Renal cortical epithelial cell (primary cell): ENCODE measurements at regions not wholly inside any gene's neighbourhood (a gene's known extent, or its start where the extent isn't known, plus 50 kb on each side); places are given as distances from the start of the nearest gene placed in this dataset.
A peak's percentile ranks its signal among the peaks of the same experiment; 100 is the strongest.

Experiments
- DNase-seq: peaks from one replicate; pipeline ENCODE4 v3.0.0-alpha.2; 2011; ENCODE audit warnings: low read depth

DNA sequence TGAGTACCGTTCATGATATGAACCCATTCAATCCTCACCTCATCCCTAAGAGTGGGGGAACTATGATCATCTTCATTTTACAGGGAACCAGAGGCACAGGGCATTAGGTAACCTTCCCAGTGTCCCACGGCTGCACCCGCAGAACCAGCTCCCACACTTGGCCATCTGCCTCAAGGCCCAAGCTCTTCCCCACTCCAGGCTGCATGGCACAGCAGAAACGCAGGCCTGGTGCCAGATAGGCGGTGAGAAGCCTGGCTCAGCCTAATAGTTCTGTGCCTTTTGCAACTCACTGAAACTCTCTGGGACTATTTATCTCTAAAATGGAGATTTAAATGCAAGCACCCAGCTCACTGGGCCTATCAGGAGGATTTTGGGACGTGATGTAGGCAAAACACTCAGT, 90.8 kb upstream of the ZNF618 start:
- no peak for DNase-seq

DNA sequence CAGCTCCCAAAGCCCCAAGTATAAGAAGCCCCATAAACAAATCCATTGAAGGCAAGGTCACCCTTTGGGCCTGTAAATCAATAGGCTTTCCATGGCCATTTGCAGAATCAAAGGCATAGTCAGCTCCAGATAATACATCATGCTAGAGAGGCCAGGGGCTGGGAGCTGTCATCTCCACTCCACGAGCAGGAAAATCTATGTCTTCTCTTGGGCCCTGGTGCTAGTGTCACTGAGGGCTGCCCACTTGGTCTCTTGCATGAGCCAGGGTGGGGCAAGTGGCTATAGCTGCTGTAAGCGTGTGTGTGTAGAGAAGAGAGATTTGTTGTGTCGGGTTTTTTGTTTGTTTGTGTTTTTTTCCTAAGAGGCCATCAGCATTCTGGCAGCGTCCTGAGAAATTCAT, 90.0 kb upstream of the ZNF618 start:
- no peak for DNase-seq

DNA sequence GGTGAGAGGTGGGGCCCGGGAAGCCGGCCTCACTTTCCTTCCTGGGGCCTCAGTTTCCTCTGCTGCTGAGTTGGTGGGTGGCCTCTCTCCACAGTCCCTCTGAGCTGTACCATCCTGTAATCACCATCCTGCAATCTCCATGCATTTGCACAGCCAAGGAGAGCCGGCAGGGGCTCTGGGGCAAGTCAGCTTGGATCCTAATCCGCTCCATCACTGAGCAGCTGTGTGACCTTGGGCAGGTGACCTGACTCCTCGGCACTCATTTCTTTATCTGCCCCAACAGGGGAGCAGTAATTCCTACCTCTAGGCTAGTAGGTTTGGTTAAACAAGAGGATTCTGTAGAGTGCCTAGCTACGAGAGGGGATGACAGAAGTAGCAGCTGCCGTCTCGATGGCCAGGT, 88.2 kb upstream of the ZNF618 start:
- no peak for DNase-seq

DNA sequence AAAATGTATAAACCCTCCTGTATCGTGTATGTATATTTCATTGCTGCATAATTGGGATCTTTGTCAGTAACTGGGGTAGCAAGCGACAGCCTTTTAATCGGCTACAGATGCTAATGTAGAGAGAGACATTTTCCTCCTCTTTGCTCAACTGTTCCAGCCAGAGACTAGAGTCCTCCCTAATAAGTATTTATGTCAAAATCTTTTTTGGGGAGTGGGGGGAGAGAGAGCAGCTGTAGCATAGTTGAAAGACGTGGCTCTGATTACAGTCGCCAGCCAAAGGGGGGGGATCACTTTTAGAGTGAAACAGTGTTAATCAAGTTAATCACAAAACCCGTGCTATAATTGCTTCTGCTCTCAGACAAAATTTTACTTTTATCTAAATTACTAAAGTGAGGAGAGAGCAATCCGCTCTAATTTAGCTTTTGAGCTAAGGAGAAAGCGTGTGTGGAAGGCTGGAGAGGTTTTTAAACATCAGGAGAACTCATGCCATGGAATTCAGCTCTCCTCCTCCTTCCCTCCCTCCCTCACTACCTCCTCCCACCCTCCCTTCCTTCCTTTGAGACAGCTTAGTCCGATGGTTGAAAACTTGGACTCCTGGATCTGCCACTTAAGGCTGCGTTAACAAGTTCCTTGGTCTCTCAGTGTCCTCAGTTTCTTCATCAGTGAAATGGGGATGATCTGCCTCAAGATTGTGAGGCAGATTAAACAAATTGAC, 87.3 kb upstream of the ZNF618 start:
- DNase-seq: no peak

DNA sequence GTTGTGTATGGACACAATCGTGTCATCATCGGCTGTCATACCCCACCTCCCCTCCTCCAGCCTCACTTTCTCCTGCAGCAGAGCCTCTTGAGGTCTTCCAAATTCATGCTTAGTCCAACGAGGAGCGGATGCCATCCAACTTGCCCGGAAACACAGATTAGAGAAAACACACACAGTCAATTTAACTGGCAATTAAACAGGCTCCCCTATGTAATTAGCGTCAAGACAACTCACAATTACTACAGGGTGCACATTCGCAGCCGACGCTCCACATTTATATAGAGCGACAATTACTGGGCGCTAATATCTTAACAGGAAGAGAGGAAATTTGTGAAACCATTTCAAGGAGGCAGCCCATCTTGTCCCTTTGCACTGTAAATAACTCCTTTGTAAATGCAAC, 86.0 kb upstream of the ZNF618 start:
- no peak for DNase-seq

DNA sequence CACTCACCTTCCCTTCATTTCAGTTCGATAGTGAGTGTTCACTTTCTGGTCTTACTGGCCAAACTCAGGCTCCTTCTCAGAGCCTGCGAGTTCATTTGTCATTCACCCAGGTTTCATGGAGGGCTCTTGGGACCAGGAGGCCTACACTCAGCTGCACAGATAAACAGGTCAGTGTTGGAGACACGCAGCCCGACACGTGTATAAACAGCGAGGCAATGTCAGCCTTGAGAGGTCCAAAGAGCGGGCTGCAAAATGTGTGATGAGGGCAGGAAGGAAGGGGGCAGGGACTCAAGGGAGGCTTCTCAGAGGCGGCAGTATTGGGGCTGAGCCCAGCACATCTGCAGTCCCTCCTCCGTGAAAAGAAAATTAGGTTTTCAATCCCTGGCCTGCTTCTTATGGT, 82.6 kb upstream of the ZNF618 start:
- DNase-seq: no peak

DNA sequence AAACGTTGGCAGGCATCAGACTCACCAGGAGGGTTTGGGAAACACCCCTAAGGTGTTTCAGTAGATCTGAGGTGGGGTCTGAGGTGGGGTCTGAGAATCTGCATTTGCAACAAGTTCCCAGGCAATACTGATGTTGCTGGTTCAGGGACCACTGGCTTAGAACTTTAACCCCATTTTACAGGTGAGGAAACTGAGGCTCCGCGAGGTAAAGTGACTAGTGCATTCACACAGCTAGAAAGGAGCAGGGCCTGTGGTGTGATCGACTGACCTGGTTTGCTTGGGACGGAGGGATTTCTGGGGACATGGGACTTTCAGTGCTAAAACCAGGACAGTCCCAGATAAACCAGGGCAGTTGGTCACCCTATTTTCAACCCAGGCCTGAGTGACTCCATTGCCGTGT, 81.4 kb upstream of the ZNF618 start:
- no peak for DNase-seq

DNA sequence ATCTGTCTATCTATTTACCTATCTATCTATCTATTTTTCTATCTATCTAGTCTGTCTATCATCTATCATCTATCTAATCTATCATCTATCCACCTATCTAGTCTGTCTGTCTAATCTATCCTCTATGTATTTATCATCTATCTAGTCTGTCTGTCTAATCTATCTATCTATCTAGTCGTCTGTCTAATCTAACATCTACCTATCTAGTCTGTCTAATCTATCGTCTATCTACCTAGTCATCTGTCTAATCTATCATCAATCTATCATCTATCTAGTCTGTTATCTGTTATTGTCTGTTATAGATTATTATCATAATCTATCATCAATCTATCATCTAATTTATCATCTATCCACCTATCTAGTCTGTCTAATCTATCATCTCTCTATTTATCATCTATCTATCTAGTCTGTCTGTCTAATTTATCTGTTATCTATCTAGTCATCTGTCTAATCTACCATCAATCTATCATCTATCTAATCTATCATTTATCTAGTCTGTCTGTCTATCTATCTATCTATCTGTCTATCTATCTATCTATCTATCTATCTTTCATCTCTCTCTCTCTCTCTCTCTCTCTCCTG, 80.2 kb upstream of the ZNF618 start:
- no peak for DNase-seq

DNA sequence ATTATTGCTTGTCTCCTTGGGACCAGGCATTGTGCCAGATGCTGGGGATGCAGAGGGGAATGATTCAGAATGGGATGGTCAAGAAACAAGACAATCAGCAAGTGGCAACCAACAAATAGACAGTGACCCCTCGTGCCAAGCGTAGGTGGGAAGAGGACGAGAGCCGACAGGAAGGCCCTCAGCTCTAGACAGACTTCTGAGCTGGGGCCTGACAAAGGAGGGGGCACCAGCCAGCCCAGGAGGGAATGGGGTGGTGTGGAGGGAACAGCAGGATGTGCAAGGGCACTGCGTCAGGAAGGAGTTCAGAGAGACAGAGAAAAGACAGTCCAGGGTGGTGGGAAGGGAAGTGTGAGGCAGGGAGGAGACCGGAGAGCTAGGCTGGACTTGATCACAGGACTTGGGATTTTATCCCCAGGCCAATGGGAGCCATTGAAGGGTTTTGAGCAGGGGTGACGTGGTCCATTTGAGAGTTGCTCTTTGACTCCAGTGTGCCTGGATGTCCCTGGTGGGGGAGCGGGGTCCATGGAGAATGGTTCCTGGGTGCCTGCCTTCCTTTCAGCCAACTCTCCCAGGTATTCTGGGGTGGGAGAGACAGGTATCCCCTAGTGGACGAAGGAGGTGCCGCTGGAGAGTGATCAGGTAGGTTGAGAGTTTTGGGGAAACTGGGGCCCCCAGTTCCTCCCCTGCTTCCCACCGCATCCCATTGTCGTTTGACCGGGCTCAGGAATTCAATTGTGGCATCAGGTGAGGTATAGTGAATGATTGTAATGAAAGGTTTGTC, 79.3 kb upstream of the ZNF618 start:
- DNase-seq: no peak

DNA sequence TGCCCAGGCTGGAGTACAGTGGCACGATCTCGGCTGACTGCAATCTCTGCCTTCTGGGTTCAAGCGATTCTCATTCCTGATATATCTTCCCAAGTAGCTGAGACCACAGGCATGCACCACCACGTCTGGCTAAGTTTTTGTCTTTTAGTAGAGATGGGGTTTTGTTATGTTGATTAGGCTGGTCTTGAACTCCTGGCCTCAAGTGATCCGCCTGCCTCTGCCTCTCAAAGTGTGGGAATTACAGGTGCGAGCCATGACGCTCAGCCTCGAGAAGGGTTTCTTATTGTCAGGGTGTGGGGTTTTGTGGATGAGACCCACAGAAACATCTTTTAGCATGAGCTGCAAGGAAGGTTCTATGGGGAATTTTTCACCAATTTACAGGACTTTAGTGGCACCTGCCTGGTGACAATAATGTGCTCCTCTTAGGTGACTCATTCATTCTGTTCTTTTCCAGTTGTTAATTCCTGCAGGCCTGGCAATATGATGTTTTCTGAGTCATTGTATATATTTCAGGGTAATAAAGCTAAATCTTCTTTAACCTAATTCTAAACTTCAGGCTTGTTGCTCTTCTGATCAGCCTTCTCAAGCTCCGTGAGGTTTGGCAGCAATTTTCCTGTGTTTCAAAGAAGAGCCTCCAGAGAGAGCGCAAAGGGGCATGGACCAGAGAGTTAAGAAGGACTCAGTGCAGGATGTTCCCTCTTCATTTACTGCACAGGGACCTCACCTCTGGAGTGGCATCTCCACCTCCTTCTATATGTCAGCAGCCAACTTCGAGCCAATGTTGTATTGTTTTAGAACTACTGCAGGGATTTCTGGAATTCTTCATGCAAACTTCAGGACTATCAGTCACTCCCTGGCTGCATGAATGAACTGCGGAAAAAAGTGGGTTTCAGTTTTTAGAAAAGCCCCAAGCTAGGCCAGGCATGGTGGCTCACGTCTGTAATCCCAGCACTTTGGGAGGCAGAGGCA, 77.8 kb upstream of the ZNF618 start:
- DNase-seq: no peak

DNA sequence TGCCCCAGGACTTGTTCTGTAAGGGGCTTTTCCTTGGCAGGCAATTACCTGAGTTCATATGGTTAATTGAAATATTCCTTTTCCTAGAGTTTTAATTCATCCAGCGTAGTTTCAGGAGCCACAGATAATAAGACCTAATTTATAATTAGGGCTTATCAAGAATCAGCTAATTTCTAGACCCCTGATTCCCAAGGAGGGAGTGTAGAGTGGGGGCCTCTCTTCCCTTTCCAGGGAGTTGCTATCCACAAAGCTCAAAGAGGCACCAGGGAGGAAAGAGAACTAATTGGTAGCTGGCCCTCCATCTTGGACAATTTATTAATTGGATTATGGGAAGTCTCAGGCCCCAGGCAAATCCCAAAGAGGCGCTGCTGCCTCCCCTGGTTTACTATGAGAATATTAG, 75.8 kb upstream of the ZNF618 start:
- DNase-seq: no peak

DNA sequence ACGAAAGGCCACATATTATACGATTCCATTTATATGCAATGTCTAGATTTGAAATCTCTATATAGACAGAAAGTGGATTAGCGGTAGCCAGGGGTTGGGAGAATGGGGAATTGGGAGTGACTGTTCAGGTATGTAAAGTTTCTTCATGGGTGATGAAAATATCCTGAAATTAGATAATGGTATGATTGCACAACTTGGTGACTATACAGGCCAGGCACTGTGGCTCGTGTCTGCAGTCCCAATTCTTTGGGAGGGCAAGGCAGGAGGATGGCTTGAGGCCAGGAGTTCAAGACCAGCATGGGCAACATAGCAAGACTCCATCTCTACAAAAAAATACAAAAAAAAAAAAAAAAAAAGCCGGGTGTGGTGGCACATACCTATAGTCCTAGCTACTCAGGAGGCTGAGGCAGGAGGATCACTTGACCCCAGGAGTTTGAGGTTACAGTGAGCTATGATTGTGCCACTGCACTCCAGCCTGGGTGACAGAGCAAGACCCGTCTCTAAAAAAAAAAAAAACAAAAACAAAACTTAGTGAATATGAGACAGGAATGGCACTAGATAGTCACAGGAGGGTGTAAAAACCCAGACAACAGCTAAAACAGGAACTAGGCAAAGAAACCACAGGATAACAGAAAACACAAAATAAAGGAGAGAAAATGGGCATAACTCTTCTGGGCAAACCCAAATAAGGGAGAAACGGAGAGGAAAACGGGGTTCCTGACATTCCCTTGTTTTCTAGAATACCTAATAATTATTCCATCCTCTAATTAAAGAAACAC, 72.1 kb upstream of the ZNF618 start:
- no peak for DNase-seq

DNA sequence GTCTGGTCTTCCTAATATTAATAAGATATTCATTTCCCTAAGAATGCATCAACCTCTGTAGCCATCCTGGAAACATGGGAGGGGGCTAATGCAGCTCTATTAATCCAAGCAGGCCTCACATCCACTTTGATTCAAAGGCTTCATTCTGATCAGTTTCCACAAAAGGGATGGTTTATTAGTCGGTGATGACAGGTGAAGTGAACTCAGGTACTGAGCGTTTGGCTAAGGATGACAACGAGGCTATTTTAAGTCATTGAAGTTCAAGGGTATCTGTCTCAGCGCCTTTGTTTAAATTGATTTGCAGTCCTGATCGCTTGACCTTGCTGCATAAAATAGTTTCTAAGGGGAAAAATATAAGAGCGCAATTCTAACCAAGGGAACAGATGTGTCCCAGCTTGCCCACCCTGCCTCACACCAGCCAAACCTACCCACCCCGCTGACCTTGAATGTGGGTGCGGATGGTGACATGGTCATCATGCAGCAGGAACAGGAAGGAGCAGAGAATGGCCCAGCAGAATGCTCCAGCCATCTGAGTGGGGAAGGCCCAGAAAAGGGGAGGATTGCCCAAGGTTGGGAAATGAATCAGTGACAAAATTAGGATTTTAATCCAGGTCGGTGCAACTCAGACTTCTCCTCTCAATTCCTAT, 70.5 kb upstream of the ZNF618 start:
- no peak for DNase-seq

DNA sequence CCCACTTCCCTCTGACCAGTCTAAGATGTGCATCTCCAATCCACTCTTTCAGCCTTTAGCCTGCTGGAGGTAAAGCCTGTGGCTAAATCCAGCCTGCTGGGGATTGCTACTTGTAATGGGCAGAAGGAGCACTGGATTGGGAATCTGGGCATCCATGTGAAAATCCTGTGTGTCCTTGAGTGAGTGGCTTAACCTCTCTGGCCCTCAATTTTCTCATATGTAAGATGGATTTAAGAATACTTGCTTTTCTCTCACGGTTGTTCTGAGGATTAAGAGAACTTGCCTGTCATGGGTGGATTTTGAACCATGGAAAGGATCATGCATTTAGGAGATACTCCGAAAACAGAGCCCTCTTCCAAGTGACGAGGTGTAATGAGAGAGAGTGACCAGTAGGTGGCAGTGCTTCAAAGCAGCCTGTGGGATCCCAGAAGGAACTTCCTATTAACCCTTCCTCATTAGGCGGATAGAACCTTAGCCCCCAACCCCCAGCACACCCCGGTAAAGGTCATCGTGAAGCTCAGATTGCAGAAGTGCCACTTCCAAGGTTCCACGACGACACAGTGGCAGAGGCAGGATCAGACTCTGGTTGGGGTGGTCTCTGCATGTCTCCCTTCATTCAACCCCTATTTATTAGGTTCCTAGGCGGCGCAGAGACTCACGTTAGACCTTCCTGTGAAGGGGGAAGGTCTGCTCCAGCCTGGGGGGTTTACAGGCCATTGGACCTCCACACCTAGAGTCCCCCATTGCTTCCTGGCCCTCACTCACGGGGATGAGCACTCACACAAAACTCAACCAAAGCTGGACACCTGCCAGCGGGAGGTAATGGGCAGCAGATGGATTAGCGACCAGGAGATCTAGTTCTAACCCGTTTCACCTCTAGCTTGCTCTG, 68.7 kb upstream of the ZNF618 start:
- peak; percentile 58 for DNase-seq

DNA sequence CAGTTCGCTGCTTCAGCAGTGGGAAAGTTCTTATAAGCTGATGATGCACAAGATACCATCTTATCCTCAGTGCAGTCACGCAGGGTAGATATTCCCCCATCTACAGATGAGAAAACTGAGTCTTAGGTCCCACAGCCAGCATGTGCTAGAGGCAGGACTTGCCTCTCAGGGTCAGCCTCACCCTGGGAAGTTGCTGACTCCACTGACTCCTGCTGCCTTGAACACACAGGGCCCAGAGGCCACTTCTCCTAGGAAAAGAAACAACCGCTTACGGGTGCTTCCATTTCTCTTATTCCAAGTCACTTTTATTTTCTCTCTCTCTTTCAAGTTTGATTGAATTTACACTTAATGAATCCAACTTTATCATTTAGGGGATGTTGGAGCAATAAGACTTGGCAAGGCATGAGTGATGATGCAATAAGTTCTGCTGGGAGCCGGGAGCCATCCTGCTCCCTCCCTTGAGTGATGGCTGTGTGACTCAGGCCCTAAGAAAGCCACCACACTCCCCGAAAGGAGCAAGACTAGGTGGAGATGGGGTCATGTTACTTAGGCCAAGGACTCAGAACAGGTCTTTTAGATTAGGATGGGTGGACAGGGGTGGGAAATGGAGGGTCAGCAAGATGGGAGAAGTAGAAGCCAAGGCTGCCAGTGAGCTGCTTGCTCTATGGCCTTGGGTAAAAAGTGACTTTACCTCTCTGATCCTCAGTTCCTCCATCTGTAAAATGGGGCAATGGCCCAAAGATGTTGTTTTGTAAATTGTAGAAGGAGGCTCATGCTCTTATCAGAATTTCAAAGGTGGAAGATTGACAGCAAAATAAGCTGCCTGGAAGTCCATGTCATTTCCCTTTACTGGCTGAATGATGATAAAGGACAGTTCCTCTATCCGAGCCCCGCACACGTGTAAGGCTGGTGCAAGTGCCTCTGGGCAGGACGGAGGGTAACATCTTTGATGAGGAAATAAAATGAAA, 67.4 kb upstream of the ZNF618 start:
- peak; percentile 91 for DNase-seq

DNA sequence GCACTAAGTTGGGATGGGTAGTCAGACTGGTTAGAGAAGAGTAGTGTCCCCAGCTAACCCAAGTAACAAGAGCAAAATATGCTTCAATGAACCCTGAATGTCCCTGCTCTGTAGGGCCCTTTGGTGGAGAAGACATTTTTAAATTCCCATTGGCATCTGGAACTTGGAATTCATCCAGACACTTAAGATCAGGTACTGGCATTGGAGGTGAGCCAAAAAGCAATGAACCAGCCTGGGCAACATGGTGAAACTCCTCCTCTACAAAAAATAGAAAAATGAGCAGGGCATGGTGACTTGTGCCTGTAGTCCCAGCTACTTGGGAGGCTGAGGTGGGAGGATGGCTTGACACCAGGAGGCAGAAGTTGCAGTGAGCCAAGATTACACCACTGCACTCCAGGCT, 58.9 kb upstream of the ZNF618 start:
- DNase-seq: peak; percentile 54

DNA sequence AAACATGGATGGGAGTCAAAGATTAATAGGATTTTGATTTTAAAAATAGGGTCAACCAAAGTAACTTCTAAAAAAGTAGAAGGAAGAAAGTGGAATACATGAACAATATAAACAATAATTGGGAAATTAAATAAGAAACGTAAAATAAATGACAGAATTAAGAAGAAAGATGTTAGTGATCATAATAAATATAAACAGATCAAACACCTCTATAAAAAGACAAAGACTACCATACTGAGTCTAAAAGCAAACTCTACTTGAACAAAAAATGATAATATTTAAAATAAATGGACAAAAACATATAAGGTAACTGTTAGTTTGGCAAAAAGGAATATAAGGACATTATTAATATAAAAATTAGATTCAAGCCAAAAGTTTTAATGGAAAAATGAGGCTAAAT, 57.7 kb upstream of the ZNF618 start:
- DNase-seq: no peak

DNA sequence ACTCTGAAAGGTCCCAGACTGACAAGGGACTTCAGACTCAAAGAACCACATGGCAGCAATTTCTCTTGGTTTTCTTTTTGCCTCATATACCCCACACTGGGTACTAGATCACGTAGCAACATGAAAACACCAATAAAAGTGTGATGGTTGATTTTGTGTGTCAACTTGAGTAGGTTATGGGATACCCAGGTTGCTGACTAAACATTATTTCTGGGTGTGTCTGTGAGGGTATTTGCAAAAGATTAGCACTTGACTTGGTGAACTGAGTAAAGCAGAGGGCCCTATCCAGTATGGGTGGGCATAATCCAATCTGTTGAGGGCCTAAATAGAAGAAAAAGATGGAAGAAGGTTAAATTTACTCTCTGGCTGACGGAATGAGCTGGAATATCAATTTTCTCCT, 53.8 kb upstream of the ZNF618 start:
- DNase-seq: no peak

DNA sequence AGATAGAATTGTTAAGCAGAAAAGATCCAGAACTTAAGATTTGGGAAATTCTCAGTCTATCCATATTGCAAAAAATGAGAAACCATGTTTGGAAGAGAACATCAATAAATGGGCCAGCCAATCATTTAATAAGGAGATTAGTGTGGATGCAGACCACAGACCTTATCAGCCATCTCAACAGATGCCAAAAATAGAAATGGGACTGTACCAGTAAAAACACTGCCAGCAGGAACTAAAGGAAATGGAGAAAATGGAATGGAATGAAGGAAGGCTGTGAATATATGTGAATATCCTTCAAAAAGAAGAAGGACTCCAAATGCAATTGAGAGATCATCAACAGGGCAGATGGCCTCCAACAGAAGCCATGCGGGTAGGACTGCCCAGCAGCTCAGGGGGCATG, 52.7 kb upstream of the ZNF618 start:
- DNase-seq: no peak
